LoVo (cell line): ENCODE measurements at regions not wholly inside any gene's neighbourhood (a gene's known extent, or its start where the extent isn't known, plus 50 kb on each side); places are given as distances from the start of the nearest gene placed in this dataset.
"Not testable (repeated sequence)": the region's sequence is repeated elsewhere in the genome, so short reads cannot be mapped to it uniquely, and the experiment has no call there.

Source experiments
- DNase-seq: peaks from one replicate; pipeline ENCODE4 v3.0.0-alpha.2; 2016; ENCODE audit warnings: low spot score

- DNase-seq = no peak
These were observed 124.3 kb upstream of the RASGEF1B start for GRCh38 chr4:81595798-81596610.

GRCh38 chr4:81595287-81595686 is 123.6 kb upstream of the RASGEF1B start:
- DNase-seq = no peak

- no peak for DNase-seq
These were observed 122.9 kb upstream of the RASGEF1B start for GRCh38 chr4:81594490-81595159.

DNA sequence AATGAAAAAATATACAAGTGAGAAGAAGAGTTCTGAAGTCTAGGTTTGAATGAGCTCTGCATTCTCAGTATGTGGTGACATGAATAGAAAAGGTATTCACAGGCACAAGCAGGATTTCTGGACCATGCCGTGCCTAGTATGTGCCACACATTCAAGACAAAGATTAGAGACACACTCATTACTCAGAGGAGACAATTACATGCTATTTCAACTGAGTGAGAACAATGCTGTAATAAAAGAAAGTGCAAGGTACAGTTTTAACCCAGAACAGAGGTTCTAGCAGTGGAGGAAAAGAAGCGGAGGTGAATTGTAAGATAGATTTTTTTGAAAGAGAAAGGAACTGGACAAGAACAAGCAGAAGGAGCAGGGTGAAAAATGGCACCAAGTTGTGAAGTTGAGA is 121.0 kb upstream of the RASGEF1B start:
- no peak for DNase-seq

DNA sequence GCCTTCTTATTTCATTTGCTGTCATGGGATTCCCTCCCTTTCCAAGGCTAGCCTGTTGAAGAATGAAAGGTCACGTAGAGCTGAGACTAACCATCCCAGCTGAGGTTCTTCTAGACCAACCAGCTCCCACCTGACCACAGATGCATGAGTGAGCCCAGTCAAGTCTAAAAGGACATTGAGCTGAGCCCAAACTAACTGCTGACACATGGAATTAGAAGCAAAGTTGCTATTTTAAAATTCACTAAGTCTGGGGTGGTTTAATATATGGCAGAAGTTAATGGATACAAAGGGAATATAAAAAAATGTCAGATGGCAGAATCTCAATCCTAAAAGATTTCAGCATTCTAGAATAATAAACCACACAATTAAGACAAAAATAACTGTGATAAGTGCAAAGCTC is 118.9 kb upstream of the RASGEF1B start:
- no peak for DNase-seq

DNA sequence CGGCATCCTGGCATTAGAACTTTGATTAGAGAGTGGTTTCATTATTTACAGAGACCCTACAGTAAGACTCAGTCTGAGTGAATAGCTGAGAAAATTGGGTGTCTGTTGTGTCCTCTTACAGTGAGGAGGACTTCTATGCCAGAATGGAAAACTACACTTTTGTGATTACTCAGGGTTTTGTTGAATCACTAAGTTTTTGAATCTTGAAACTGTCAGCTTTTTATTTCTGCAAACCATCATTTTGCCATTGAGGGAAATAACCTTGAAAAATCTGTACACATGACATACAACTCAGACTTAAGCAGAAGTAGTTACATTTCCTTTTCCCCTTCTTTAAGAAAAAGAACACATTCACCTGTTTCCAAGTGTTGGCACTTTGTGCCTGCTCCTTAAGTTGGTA is 117.6 kb upstream of the RASGEF1B start:
- DNase-seq = no peak

DNA sequence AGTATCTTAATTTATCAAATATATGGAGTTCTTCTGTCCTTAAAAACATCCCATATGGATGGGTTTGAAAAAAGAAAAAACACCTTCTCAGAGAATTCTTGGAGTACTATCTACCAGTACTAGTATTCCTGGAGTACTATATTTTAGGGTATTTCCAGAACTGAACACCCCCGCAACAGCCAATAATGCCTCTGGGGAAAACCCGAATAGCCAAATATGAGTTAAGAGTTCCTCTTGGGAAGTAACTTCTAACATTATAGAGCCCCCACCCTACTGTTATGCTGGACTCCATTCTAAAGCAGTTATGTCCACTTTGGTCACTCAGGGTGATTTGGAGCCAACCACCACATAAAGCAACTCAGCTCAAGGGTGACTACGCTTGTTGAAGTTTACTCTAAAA is 115.0 kb upstream of the RASGEF1B start:
- DNase-seq = no peak

DNA sequence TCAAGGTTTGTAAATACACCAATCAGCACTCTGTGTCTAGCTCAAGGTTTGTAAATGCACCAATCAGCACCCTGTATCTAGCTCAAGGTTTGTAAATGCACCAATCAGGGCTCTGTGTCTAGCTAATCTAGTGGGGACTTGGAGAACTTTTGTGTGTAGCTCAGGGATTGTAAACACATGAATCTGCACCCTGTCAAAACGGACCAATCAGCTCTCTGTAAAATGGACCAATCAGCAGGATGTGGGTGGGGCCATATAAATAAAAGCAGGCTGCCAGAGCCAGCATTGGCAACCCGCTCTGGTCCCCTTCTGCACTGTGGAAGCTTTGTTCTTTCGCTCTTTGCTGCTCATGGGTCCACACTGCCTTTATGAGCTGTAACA is 109.3 kb upstream of the RASGEF1B start:
- not testable (repeated sequence) for DNase-seq

DNA sequence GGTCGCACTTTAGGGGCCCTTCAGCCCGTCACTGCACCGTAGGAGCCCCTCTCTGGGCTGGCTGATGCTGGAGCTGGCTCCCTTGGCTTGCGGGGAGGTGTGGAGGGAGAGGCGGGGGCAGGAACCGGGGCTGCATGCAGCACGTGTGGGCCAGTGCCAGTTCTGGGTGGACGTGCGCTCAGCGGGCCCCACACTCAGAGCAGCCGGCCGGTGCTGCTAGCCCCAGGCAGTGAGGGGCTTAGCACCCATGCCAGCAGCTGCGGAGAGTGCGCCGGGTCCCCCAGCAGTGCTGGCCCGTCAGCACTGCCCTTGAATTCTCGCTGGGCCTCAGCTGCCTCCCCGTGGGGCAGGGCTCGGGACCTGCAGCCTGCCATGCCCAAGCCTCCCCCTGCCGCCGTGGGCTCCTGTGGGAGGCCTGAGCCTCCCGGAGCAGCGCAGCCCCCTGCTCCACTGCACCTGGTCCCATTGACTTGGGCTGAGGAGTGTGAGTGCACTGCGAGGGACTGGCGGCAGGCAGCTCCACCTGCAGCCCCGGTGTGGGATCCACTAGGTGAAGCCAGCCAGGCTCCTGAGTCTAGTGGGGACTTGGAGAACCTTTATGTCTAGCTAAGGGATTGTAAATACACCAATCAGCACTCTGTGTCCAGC is 108.8 kb upstream of the RASGEF1B start:
- no peak for DNase-seq

GRCh38 chr4:81577392-81577791 is 105.7 kb upstream of the RASGEF1B start:
- no peak for DNase-seq

GRCh38 chr4:81574991-81575390 is 103.3 kb upstream of the RASGEF1B start:
- no peak for DNase-seq

GRCh38 chr4:81573840-81574239 is 102.1 kb upstream of the RASGEF1B start:
- DNase-seq = no peak

DNA sequence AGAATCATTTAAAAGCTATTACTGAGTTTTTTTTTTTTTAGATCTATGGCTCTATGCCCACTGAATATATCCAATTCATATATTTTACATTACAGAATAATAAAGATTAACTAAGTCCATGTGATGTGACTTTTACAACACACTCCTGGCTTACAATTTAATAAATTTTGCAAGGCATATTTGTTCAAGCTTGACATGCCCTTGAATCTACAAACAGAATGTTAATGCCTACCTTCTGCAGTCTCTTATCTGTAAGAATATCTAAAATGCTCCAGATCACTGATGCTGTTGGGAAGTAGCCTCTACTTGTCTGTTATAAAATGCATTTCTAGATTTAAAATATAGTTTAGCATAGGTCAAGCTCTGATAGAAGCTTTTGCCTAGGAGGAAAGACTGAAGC is 100.7 kb upstream of the RASGEF1B start:
- DNase-seq = no peak

DNA sequence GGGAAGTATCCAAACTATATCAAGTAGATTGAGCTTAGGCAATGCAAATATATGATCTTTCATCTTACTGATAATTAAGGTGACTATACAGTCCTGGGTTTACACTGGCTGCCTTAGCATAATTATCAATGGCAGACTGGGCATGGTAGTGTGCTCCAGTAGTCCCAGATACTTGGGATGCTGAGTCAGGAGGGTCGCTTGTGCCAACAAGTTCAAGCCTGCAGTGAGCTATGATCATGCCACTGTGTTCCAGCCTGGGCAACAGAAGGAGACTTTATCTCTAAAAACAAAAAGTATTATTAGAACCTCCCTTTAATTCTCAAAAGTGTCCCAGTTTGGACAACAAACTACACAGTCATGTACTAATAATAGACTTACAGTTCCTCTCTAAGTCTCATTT is 99.4 kb upstream of the RASGEF1B start:
- DNase-seq = no peak

DNA sequence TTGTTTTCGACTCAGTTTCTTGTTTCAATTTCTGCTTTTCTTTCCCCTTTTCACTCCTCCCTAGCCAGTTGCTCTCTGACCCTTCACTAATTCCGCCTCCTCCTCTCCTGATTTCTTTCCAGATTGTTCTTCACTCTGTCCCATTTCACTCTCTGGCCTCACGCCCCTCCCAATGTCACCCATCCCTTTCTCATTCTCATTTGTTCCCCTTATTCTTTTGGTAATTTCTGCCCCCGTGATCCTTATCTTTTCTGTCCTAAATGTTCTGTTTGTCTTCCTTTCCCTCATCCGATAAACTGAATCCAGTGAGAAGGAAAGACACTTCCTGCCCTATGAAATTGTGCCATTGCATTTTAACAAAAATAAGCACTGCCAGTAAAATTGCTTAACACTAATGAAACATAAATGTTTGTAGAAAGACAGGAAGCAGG is 94.5 kb upstream of the RASGEF1B start:
- DNase-seq = no peak

DNA sequence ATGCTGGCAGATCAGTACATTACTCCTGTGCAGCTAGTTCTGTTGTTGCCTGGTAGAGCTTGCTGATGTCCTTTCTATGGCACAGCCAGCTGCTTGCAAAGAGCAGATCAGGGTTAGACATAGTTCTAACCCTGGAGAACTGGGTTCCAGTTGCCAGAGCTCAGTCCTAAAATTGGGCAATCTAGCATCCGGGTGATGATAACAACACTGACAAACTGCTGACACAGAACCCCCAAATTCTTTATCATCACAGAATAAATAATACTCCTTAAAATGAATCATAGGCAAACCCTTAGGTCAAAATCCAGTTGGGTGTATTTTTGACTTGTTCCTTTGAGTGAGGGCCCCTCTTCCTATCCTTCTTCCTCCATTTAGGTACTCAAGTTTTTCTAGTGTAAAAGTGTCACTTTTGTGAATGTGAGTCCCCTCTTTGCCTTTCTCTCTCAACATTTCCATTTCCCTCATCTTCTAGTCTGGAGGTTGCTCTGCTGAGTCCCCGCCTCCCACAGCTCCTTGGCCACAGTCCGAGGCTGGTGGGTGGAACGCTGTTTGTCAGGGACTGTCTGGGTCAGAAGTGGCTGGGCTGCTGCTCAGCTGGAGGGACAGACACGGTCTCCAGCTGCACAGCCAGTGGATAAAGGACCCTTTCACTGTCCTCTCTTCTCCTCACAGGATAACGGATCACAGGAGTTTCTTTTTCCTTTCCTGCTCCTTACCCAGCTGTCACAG is 93.6 kb upstream of the RASGEF1B start:
- DNase-seq = no peak

DNA sequence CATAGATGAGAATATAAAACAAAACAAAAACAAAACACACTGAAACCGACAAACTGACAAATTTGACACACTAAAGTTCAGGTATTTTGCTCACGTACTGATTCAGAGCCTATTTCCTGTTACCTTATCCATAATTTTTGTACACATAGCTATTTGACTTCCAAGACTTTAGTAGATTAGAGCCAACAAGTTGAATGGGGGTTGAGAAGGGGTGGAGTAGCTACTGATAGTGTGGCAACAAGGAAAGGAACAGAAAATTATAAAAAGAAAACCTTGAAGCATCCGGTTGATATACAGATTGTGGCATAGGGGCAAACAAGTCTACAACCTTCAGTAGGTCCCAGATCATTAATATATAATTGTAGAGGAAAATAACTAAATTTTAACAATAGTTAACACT is 92.3 kb upstream of the RASGEF1B start:
- no peak for DNase-seq

GRCh38 chr4:81562093-81562492 is 90.4 kb upstream of the RASGEF1B start:
- DNase-seq = no peak

GRCh38 chr4:81557306-81557705 is 85.6 kb upstream of the RASGEF1B start:
- DNase-seq = no peak

DNA sequence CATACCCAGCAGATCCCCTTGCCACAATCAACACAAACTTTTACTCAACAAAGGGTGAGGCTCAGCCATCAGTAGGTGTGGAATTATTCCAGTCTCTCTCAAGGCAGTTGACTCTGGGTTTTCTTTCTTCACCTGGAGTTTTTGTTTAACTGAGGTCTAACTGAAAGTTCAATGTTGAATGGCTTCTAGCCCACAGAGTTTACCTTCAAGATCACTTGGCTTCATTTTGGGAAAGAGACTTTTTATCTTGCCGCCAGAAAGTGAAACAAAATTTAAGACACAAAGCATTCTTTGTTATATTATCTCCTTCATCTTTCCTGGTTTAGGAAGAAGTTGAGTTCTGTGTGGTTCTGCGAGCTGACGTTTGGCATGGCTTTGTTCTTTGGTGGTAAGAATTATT is 83.8 kb upstream of the RASGEF1B start:
- DNase-seq = no peak

DNA sequence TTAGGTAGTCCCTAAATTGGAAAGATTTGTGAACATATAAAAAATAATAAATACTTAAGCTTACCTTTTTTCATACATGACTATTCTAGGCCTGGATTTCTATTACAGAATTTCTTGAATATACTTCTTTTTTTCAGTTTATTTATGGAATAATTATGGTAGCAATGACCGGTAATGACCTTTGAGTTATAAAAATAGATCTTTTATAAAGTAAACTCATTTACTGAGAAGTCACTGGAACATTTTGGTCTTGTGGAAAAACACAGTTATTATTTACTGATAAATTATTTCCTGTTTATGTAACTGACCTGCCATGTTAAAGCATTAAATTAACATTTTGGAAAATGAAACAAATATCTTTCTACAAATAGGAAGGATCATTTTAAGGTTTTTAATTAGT is 80.4 kb upstream of the RASGEF1B start:
- DNase-seq = no peak

GRCh38 chr4:81550388-81550859 is 78.7 kb upstream of the RASGEF1B start:
- no peak for DNase-seq
